IPS-18a (cell line): ENCODE measurements at regions not wholly inside any gene's neighbourhood (a gene's known extent, or its start where the extent isn't known, plus 50 kb on each side); places are given as distances from the start of the nearest gene placed in this dataset.
"Not testable (repeated sequence)": the region's sequence is repeated elsewhere in the genome, so short reads cannot be mapped to it uniquely, and the experiment has no call there.

Experiments
- H3K27ac ChIP-seq: one replicate; pipeline ENCODE4 v1.5.1; 2013; ENCODE audit warnings: low read length
- H3K27me3 ChIP-seq: one replicate; pipeline ENCODE4 v1.6.1; 2013; ENCODE audit warnings: mild to moderate bottlenecking, low read length; ENCODE audit not compliant: control insufficient read depth, insufficient read depth
- H3K36me3 ChIP-seq: one replicate; pipeline ENCODE4 v1.6.1; 2013; ENCODE audit warnings: low read depth, low read length; ENCODE audit not compliant: control insufficient read depth
- H3K4me1 ChIP-seq: one replicate; pipeline ENCODE4 v1.6.1; 2013; ENCODE audit warnings: low read depth, low read length; ENCODE audit not compliant: control insufficient read depth
- H3K4me3 ChIP-seq: one replicate; pipeline ENCODE4 v1.5.1; 2013; ENCODE audit warnings: low read length
- H3K9ac ChIP-seq: one replicate; pipeline ENCODE4 v1.6.1; 2013; ENCODE audit warnings: mild to moderate bottlenecking, low read length, moderate library complexity
- H3K9me3 ChIP-seq: one replicate; pipeline ENCODE4 v1.6.1; 2013; ENCODE audit warnings: low read depth, low read length; ENCODE audit not compliant: control insufficient read depth

- H3K27ac ChIP-seq, result no peak overlapping the region
- no peak overlapping the region for H3K9ac ChIP-seq
- no peak overlapping the region for H3K4me3 ChIP-seq
- H3K4me1 ChIP-seq, result no peaks in the 10 kb centered on the region
- H3K36me3 ChIP-seq, result no peaks in the 10 kb centered on the region
- no peaks in the 10 kb centered on the region for H3K27me3 ChIP-seq
- H3K9me3 ChIP-seq, result no peaks in the 10 kb centered on the region
Observed at GRCh38 chr3:3309887-3310286, 130.4 kb upstream of the CRBN start.

GRCh38 chr3:3308809-3309208 lies 129.3 kb upstream of the CRBN start:
- no peak overlapping the region for H3K27ac ChIP-seq
- no peaks in the 10 kb centered on the region for H3K4me1 ChIP-seq
- H3K9me3 ChIP-seq, result no peaks in the 10 kb centered on the region
- H3K9ac ChIP-seq, result no peak overlapping the region
- no peak overlapping the region for H3K4me3 ChIP-seq
- no peaks in the 10 kb centered on the region for H3K27me3 ChIP-seq
- no peaks in the 10 kb centered on the region for H3K36me3 ChIP-seq

GRCh38 chr3:3307491-3307890 lies 128.0 kb upstream of the CRBN start:
- H3K9ac ChIP-seq, result no peak overlapping the region
- H3K4me1 ChIP-seq, result no peaks in the 10 kb centered on the region
- no peaks in the 10 kb centered on the region for H3K36me3 ChIP-seq
- H3K4me3 ChIP-seq, result no peak overlapping the region
- H3K27me3 ChIP-seq, result no peaks in the 10 kb centered on the region
- H3K9me3 ChIP-seq, result no peaks in the 10 kb centered on the region
- H3K27ac ChIP-seq, result no peak overlapping the region

- Histone ChIP-seq H3K27me3 (no peaks in the 10 kb centered on the region), H3K4me3 (no peak overlapping the region), H3K36me3 (no peaks in the 10 kb centered on the region), H3K27ac (no peak overlapping the region), H3K9ac (no peak overlapping the region), H3K9me3 (no peaks in the 10 kb centered on the region), H3K4me1 (no peaks in the 10 kb centered on the region)
Observed at GRCh38 chr3:3305841-3306240, 126.3 kb upstream of the CRBN start.

GRCh38 chr3:3305084-3305483 lies 125.6 kb upstream of the CRBN start:
- H3K4me3 ChIP-seq, result no peak overlapping the region
- H3K9me3 ChIP-seq, result no peaks in the 10 kb centered on the region
- no peak overlapping the region for H3K27ac ChIP-seq
- no peak overlapping the region for H3K9ac ChIP-seq
- H3K27me3 ChIP-seq, result no peaks in the 10 kb centered on the region
- no peaks in the 10 kb centered on the region for H3K4me1 ChIP-seq
- no peaks in the 10 kb centered on the region for H3K36me3 ChIP-seq

- Histone ChIP-seq H3K4me3 (no peak overlapping the region), H3K9me3 (no peaks in the 10 kb centered on the region), H3K36me3 (no peaks in the 10 kb centered on the region), H3K9ac (no peak overlapping the region), H3K27me3 (no peaks in the 10 kb centered on the region), H3K27ac (no peak overlapping the region), H3K4me1 (no peaks in the 10 kb centered on the region)
Observed at GRCh38 chr3:3303636-3304035, 124.1 kb upstream of the CRBN start.

GRCh38 chr3:3302964-3303363 lies 123.5 kb upstream of the CRBN start:
- H3K27ac ChIP-seq, result no peak overlapping the region
- no peaks in the 10 kb centered on the region for H3K36me3 ChIP-seq
- no peak overlapping the region for H3K4me3 ChIP-seq
- no peak overlapping the region for H3K9ac ChIP-seq
- no peaks in the 10 kb centered on the region for H3K9me3 ChIP-seq
- no peaks in the 10 kb centered on the region for H3K27me3 ChIP-seq
- H3K4me1 ChIP-seq, result no peaks in the 10 kb centered on the region

GRCh38 chr3:3301476-3301875 lies 122.0 kb upstream of the CRBN start:
- Histone ChIP-seq H3K27ac (no peak overlapping the region), H3K27me3 (no peaks in the 10 kb centered on the region), H3K4me3 (no peak overlapping the region), H3K9me3 (peaks cover 3% of the 10 kb centered on the region), H3K9ac (no peak overlapping the region), H3K4me1 (peaks cover 7% of the 10 kb centered on the region), H3K36me3 (no peaks in the 10 kb centered on the region)

GRCh38 chr3:3296979-3297381 lies 117.5 kb upstream of the CRBN start:
- H3K36me3 ChIP-seq, result no peaks in the 10 kb centered on the region
- H3K27me3 ChIP-seq, result no peaks in the 10 kb centered on the region
- H3K9me3 ChIP-seq, result peaks cover 3% of the 10 kb centered on the region
- H3K9ac ChIP-seq, result no peak overlapping the region
- H3K4me1 ChIP-seq, result peaks cover 7% of the 10 kb centered on the region
- H3K27ac ChIP-seq, result no peak overlapping the region
- H3K4me3 ChIP-seq, result no peak overlapping the region

GRCh38 chr3:3295586-3295985 lies 116.1 kb upstream of the CRBN start:
- H3K27me3 ChIP-seq, result no peaks in the 10 kb centered on the region
- peaks cover 3% of the 10 kb centered on the region for H3K9me3 ChIP-seq
- H3K4me1 ChIP-seq, result peaks cover 7% of the 10 kb centered on the region
- no peaks in the 10 kb centered on the region for H3K36me3 ChIP-seq
- no peak overlapping the region for H3K27ac ChIP-seq
- H3K9ac ChIP-seq, result no peak overlapping the region
- no peak overlapping the region for H3K4me3 ChIP-seq

- not testable (repeated sequence) for H3K9ac ChIP-seq
Observed at GRCh38 chr3:3291756-3292283, 112.3 kb upstream of the CRBN start.

GRCh38 chr3:3288255-3288654 lies 108.8 kb upstream of the CRBN start:
- no peaks in the 10 kb centered on the region for H3K36me3 ChIP-seq
- no peaks in the 10 kb centered on the region for H3K27me3 ChIP-seq
- H3K9ac ChIP-seq, result no peak overlapping the region
- no peak overlapping the region for H3K4me3 ChIP-seq
- H3K4me1 ChIP-seq, result peaks cover 13% of the 10 kb centered on the region
- H3K27ac ChIP-seq, result no peak overlapping the region
- no peaks in the 10 kb centered on the region for H3K9me3 ChIP-seq

More at GRCh38 chr3:3291756-3292283, 112.3 kb upstream of the CRBN start:
- not testable (repeated sequence) for H3K27me3 ChIP-seq, H3K9me3 ChIP-seq, H3K27ac ChIP-seq, H3K4me3 ChIP-seq, H3K36me3 ChIP-seq
- peaks cover 10% of the 10 kb centered on the region for H3K4me1 ChIP-seq
